Psoas muscle (tissue), 7 donors: ENCODE measurements at regions not wholly inside any gene's neighbourhood (a gene's known extent, or its start where the extent isn't known, plus 50 kb on each side); places are given as distances from the start of the nearest gene placed in this dataset.

Experiments
- ATAC-seq, 4 donors: fragments of 200-7000 bp; cut with Tn5 transposase; one replicate each; pipeline ENCODE4 v1.9.1; 2020; ENCODE audit warnings: moderate library complexity in 3 of 4, mild to moderate bottlenecking in 2 of 4
- DNase-seq, 2 donors: peaks; one replicate each; pipeline ENCODE4 v3.0.0-alpha.2; 2020
- H3K27ac ChIP-seq: fragments of 200-600 bp; one replicate; pipeline ENCODE4 v1.8.0; 2022
- H3K27me3 ChIP-seq, 3 donors: fragments of 200-600 bp in 1 of 3; one replicate each; pipeline versions ENCODE4 v1.6.1 to v1.8.0; 2013 to 2022; ENCODE audit warnings: low read length in 2 of 3, mild to moderate bottlenecking in 2 of 3, moderate library complexity in 1 of 3; ENCODE audit not compliant: insufficient read depth in 3 of 3
- H3K36me3 ChIP-seq, 2 donors: fragments of 200-600 bp in 1 of 2; one replicate each; pipeline versions ENCODE4 v1.6.1 to v1.8.0; 2013 to 2022; ENCODE audit warnings: low read depth in 1 of 2, mild to moderate bottlenecking in 1 of 2, moderate library complexity in 1 of 2; ENCODE audit not compliant: insufficient read depth in 1 of 2
- H3K4me1 ChIP-seq: fragments of 200-600 bp; one replicate; pipeline ENCODE4 v1.8.0; 2022
- H3K4me3 ChIP-seq: fragments of 200-600 bp; one replicate; pipeline ENCODE4 v1.8.0; 2022; ENCODE audit warnings: mild to moderate bottlenecking
- H3K9me3 ChIP-seq: fragments of 200-600 bp; one replicate; pipeline ENCODE4 v1.8.0; 2022
- WGBS, 3 donors: extraction: QIAGEN DNeasy Blood & Tissue Kit; methylation state at CpG; one replicate each; pipeline versions ENCODE4 v1.1.6 to v1.1.7; 2013; 5-methylcytosine and 5-hydroxymethylcytosine counted together
- intact Hi-C, 2 donors: fragments of 100-400 bp; cut with DNase I; formaldehyde crosslinking; loops; one replicate each; pipeline versions ENCODE4 v1.11.0 to v1.14.2; 2022
- TF ChIP-seq, protein P1 (sequence below): fragments of 200-600 bp; IDR thresholded peaks from one replicate; pipeline ENCODE4 v1.8.0; 2022; ENCODE audit warnings: antibody characterized with exemption
- donor health status: healthy with polysubstance abuse.
- donor health status: DM: no; HTN: no; CAD: no; lungs with moderate emphysema.
- donor health status: Bipolar disorder and iron deficiency.
- donor health status: healthy.
- donor health status: DM: yes; HTN: yes; CAD: no.
- donor health status: DM: no; HTN: no; CAD: no.
- donor health status: DM: yes; HTN: yes; CAD: no.

DNA sequence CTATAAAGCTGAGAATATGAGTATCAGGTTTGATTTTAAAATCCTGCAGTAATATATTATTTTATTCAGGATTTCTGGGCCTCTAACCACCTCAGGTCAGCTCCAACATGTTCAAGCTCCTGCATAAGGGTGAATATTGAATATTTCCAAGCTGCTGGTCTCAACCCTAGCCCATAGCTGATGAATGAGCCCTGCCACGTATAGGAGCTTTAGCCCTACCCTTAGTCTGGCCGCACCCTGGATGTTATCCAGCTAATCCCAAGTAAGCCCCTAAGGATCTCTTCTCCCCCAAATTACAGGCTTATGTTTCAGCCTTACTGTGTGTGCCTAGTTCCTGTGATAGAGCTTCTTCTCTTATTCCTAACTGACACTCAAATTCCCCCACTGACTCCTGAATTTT is 240.6 kb downstream of the KCTD12 start:
- intact Hi-C loops = no loop called here
- no peak overlapping the region for H3K4me3 ChIP-seq
- H3K36me3 ChIP-seq = no peaks in the 10 kb centered on the region
- H3K27ac ChIP-seq = no peak overlapping the region
- DNase-seq (no peak), ATAC-seq (no peak)
- TF ChIP-seq, protein P1, sequence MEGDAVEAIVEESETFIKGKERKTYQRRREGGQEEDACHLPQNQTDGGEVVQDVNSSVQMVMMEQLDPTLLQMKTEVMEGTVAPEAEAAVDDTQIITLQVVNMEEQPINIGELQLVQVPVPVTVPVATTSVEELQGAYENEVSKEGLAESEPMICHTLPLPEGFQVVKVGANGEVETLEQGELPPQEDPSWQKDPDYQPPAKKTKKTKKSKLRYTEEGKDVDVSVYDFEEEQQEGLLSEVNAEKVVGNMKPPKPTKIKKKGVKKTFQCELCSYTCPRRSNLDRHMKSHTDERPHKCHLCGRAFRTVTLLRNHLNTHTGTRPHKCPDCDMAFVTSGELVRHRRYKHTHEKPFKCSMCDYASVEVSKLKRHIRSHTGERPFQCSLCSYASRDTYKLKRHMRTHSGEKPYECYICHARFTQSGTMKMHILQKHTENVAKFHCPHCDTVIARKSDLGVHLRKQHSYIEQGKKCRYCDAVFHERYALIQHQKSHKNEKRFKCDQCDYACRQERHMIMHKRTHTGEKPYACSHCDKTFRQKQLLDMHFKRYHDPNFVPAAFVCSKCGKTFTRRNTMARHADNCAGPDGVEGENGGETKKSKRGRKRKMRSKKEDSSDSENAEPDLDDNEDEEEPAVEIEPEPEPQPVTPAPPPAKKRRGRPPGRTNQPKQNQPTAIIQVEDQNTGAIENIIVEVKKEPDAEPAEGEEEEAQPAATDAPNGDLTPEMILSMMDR = no peak
- no peaks in the 10 kb centered on the region for H3K27me3 ChIP-seq
- 82 to 96% (median 91%) methylated on average over 2 of the region's 2 CpGs for WGBS, 3 donors
- no peaks in the 10 kb centered on the region for H3K4me1 ChIP-seq
- no peaks in the 10 kb centered on the region for H3K9me3 ChIP-seq

DNA sequence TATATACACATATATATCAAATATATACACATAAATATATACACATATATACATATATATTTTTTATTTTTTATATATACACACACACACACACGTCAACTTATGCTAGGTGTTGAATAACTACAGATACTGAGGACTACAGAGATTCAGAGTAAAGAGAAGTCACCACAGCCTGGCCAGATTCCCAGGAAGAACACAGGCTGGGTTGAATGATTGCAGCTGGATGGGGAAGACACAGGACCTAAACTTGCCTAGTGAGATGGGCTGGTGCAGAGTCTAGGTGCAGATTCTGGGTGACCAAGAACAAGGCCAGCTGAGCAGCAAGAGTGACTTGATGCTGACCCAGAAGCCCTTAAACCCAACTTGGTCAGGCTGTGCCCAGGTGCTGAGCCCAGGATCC is 241.3 kb downstream of the KCTD12 start:
- Histone ChIP-seq H3K4me1 (no peaks in the 10 kb centered on the region), H3K27ac (no peak overlapping the region), H3K4me3 (no peak overlapping the region), H3K36me3 (no peaks in the 10 kb centered on the region), H3K9me3 (no peaks in the 10 kb centered on the region), H3K27me3 (no peaks in the 10 kb centered on the region)
- ATAC-seq (no peak), DNase-seq (no peak)
- intact Hi-C loops = no loop called here
- TF ChIP-seq, protein P1 = no peak
- 0 to 38% (median 34%) methylated on average over 1 of the region's 1 CpG for WGBS, 3 donors

DNA sequence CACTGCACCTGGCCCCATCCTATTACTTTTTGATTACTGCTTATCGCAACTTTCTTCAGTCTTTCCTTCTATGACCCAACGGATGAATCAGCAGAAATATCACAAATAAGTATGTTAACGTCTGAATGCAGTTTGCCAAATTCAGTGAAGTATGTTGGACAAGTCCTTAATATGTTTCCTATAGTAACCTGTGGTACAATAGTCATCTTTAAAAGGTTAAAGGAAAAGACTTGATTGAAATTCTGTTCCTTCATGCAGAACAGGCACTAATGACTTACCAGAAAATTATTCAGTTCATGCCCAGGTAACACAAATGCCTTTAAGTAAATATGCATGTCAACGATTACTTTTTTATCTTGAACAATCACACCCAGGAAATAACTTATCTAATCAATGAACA is 242.6 kb downstream of the KCTD12 start:
- intact Hi-C loops = no loop called here
- ATAC-seq (no peak), DNase-seq (no peak)
- H3K36me3 ChIP-seq = no peaks in the 10 kb centered on the region
- TF ChIP-seq, protein P1 = no peak
- no peak overlapping the region for H3K27ac ChIP-seq
- no peaks in the 10 kb centered on the region for H3K9me3 ChIP-seq
- 92 to 93% (median 93%) methylated on average over 4 of the region's 4 CpGs for WGBS, 3 donors
- H3K4me1 ChIP-seq = no peaks in the 10 kb centered on the region
- no peak overlapping the region for H3K4me3 ChIP-seq
- no peaks in the 10 kb centered on the region for H3K27me3 ChIP-seq

DNA sequence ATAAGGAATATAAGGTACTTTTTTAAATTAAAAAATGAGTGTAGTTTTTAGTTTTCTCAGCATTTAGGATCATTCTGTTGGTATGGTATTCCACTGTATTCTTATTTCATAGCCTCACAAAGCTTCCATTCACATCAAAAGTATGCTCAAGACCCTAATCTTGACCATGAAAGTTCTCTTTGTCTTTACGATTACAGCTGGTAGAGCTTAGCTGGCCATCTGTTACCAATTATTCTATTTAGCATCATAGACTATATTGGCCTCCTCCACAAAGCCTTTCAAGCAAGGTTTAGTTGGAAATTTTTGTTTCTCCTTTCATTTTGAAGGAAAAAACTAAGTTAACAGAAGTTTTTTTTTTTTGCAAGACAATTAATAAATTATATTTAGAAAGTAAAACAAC is 245.1 kb downstream of the KCTD12 start:
- DNase-seq (no peak), ATAC-seq (no peak)
- no peaks in the 10 kb centered on the region for H3K36me3 ChIP-seq
- H3K9me3 ChIP-seq = no peaks in the 10 kb centered on the region
- no peaks in the 10 kb centered on the region for H3K27me3 ChIP-seq
- H3K4me1 ChIP-seq = no peaks in the 10 kb centered on the region
- intact Hi-C loops = no loop called here
- WGBS, 3 donors = 22 to 45% (median 37%) methylated on average over 1 of the region's 1 CpG
- no peak overlapping the region for H3K27ac ChIP-seq
- H3K4me3 ChIP-seq = no peak overlapping the region
- TF ChIP-seq, protein P1 = no peak

DNA sequence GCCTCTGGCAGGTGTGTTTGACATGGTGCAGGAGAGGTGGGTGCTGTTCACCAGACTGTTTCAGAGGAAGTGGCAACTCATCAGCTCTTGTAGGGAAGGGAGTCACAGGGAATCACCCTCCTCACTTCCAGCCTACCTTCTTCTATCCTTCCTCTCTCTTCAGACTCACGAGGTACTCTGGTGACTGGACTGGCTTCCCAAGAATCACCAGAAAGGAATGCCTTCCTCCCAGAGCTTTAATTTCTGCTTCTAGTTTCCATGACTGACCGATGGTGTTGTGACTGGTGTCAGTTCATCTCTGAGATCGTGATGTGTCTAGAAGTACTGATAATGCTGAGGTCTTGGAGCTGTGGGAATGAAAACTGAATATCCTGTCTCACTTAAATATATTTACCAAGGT is 247.3 kb downstream of the KCTD12 start:
- no peak for ATAC-seq
- H3K36me3 ChIP-seq = no peaks in the 10 kb centered on the region
- 64 to 95% (median 93%) methylated on average over 3 of the region's 3 CpGs for WGBS, 3 donors
- intact Hi-C loops = no loop called here
- TF ChIP-seq, protein P1 = no peak
- no peaks in the 10 kb centered on the region for H3K4me1 ChIP-seq
- no peaks in the 10 kb centered on the region for H3K9me3 ChIP-seq
- H3K4me3 ChIP-seq = no peak overlapping the region
- DNase-seq = no peak
- H3K27ac ChIP-seq = no peak overlapping the region
- no peaks in the 10 kb centered on the region for H3K27me3 ChIP-seq
